Hepatocyte (in vitro differentiated cells): ENCODE measurements at regions not wholly inside any gene's neighbourhood (a gene's known extent, or its start where the extent isn't known, plus 50 kb on each side); places are given as distances from the start of the nearest gene placed in this dataset.

Experiments
- DNase-seq: peaks from one replicate; pipeline ENCODE4 v3.0.0-alpha.2; 2016; ENCODE audit warnings: low spot score
- H2AFZ ChIP-seq: fragments of 200-600 bp; sonication (generic); 2 replicates; pipeline ENCODE4 v1.6.0; 2016; ENCODE audit warnings: antibody characterized with exemption, mild to moderate bottlenecking
- H3K27ac ChIP-seq: fragments of 200-600 bp; sonication (generic); 2 replicates; pipeline ENCODE4 v1.5.1; 2016; ENCODE audit warnings: mild to moderate bottlenecking
- H3K27me3 ChIP-seq: fragments of 200-600 bp; sonication (generic); 2 replicates; pipeline ENCODE4 v1.6.1; 2016
- H3K36me3 ChIP-seq: fragments of 200-600 bp; sonication (generic); replicated peaks from 2 replicates; pipeline ENCODE4 v1.5.1; 2016; ENCODE audit warnings: low read depth; ENCODE audit not compliant: insufficient read depth
- H3K4me1 ChIP-seq: fragments of 200-600 bp; sonication (generic); 2 replicates; pipeline ENCODE4 v1.5.1; 2016; ENCODE audit warnings: mild to moderate bottlenecking, moderate library complexity; ENCODE audit not compliant: insufficient read depth
- H3K4me2 ChIP-seq: fragments of 200-600 bp; sonication (generic); 2 replicates; pipeline ENCODE4 v1.6.0; 2016
- H3K4me3 ChIP-seq: fragments of 200-600 bp; sonication (generic); 2 replicates; pipeline ENCODE4 v1.5.1; 2016; ENCODE audit warnings: mild to moderate bottlenecking
- H3K79me2 ChIP-seq: fragments of 200-600 bp; sonication (generic); 2 replicates; pipeline ENCODE4 v1.6.0; 2017; ENCODE audit warnings: mild to moderate bottlenecking
- H3K9me2 ChIP-seq: fragments of 200-600 bp; sonication (generic); replicated peaks from 2 replicates; pipeline ENCODE4 v1.6.0; 2017; ENCODE audit warnings: mild to moderate bottlenecking; ENCODE audit not compliant: insufficient read depth
- H3K9me3 ChIP-seq: fragments of 200-600 bp; sonication (generic); 2 replicates; pipeline ENCODE4 v1.5.1; 2016; ENCODE audit warnings: low read depth, mild to moderate bottlenecking
- H4K20me1 ChIP-seq: fragments of 200-600 bp; sonication (generic); 2 replicates; pipeline ENCODE4 v1.6.0; 2016; ENCODE audit warnings: mild to moderate bottlenecking; ENCODE audit not compliant: insufficient read depth, poor library complexity, severe bottlenecking
- CTCF ChIP-seq: fragments of 200-600 bp; sonication (generic); IDR thresholded peaks from 2 replicates; pipeline ENCODE4 v1.5.1; 2016; ENCODE audit warnings: antibody characterized with exemption, mild to moderate bottlenecking; ENCODE audit not compliant: poor library complexity
- EZH2 ChIP-seq: fragments of 200-600 bp; sonication (generic); IDR thresholded peaks from 2 replicates; pipeline ENCODE4 v1.6.1; 2016; ENCODE audit warnings: antibody characterized with exemption, mild to moderate bottlenecking, borderline replicate concordance
- EZH2phosphoT487 ChIP-seq: fragments of 200-600 bp; sonication (generic); IDR thresholded peaks from one replicate; pipeline ENCODE4 v1.6.1; 2018; ENCODE audit warnings: antibody characterized with exemption, mild to moderate bottlenecking, low read depth, moderate library complexity; ENCODE audit not compliant: unreplicated experiment, severe bottlenecking
- WGBS: methylation state at CpG from one replicate; pipeline ENCODE4 v1.1.6; 2016; ENCODE audit warnings: low lambda C conversion rate; ENCODE audit errors: missing lambda C conversion rate; 5-methylcytosine and 5-hydroxymethylcytosine counted together

- DNase-seq: no peak
- no peaks in the 10 kb centered on the region for H3K9me3 ChIP-seq
- no peaks in the 10 kb centered on the region for H3K79me2 ChIP-seq
- no peak overlapping the region for H3K27ac ChIP-seq
- no peaks in the 10 kb centered on the region for H3K9me2 ChIP-seq
- no peaks in the 10 kb centered on the region for H3K36me3 ChIP-seq
- no peaks in the 10 kb centered on the region for H3K4me1 ChIP-seq
- no peaks in the 10 kb centered on the region for H3K27me3 ChIP-seq
- TF ChIP-seq EZH2 (no peak), CTCF (no peak), EZH2phosphoT487 (no peak)
- no peaks in the 10 kb centered on the region for H4K20me1 ChIP-seq
- H3K4me3 ChIP-seq: no peak overlapping the region
- H2AFZ ChIP-seq: no peak overlapping the region
- no peak overlapping the region for H3K4me2 ChIP-seq
Observed at GRCh38 chr5:25619273-25619672, 974.5 kb upstream of the CDH10 start.

GRCh38 chr5:25618821-25619220 is 974.0 kb upstream of the CDH10 start:
- WGBS: 57% methylated on average over 2 of the region's 2 CpGs
- H3K79me2 ChIP-seq: no peaks in the 10 kb centered on the region
- H3K4me1 ChIP-seq: no peaks in the 10 kb centered on the region
- no peak overlapping the region for H3K4me3 ChIP-seq
- no peaks in the 10 kb centered on the region for H3K36me3 ChIP-seq
- H3K9me2 ChIP-seq: no peaks in the 10 kb centered on the region
- H3K27ac ChIP-seq: no peak overlapping the region
- TF ChIP-seq EZH2 (no peak), EZH2phosphoT487 (no peak), CTCF (no peak)
- no peaks in the 10 kb centered on the region for H3K27me3 ChIP-seq
- no peaks in the 10 kb centered on the region for H3K9me3 ChIP-seq
- no peak overlapping the region for H3K4me2 ChIP-seq
- DNase-seq: no peak
- no peak overlapping the region for H2AFZ ChIP-seq
- H4K20me1 ChIP-seq: no peaks in the 10 kb centered on the region

DNA sequence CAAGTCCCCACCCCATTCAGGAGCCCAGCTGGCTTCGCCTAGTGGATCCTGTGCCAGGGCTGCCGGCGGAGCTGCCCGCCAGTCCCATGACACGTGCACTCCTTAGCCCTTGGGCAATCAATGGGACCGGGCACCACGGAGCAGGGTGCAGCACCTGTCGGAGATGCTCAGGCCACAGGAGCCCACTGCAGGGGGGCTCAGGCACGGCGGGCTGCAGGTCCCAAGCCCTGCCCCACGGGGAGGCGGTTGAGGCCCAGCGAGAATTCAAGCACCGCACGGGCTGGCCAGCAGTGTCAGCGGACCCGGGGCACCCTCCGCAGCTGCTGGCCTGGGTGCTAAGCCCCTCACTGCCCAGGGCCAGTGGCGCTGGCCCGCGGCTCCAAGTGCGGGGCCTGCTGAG is 969.7 kb upstream of the CDH10 start:
- H3K4me1 ChIP-seq: no peaks in the 10 kb centered on the region
- 95% methylated on average over 22 of the region's 22 CpGs for WGBS

More for the DNA sequence above, 969.7 kb upstream of the CDH10 start:
- H3K4me3 ChIP-seq: no peak overlapping the region
- no peaks in the 10 kb centered on the region for H3K9me2 ChIP-seq
- no peaks in the 10 kb centered on the region for H3K27me3 ChIP-seq
- no peaks in the 10 kb centered on the region for H3K36me3 ChIP-seq
- no peak for DNase-seq
- no peak overlapping the region for H2AFZ ChIP-seq
- H3K9me3 ChIP-seq: no peaks in the 10 kb centered on the region
- no peak for TF ChIP-seq EZH2phosphoT487
- TF ChIP-seq EZH2: no peak
- TF ChIP-seq CTCF: no peak
- no peaks in the 10 kb centered on the region for H3K79me2 ChIP-seq
- H4K20me1 ChIP-seq: no peaks in the 10 kb centered on the region
- no peak overlapping the region for H3K27ac ChIP-seq
- no peak overlapping the region for H3K4me2 ChIP-seq
